ENCODE measurements at regions not wholly inside any gene's neighbourhood (a gene's known extent, or its start where the extent isn't known, plus 50 kb on each side); places are given as distances from the start of the nearest gene placed in this dataset.
"Not testable (repeated sequence)": the region's sequence is repeated elsewhere in the genome, so short reads cannot be mapped to it uniquely, and the experiment has no call there.

DNA sequence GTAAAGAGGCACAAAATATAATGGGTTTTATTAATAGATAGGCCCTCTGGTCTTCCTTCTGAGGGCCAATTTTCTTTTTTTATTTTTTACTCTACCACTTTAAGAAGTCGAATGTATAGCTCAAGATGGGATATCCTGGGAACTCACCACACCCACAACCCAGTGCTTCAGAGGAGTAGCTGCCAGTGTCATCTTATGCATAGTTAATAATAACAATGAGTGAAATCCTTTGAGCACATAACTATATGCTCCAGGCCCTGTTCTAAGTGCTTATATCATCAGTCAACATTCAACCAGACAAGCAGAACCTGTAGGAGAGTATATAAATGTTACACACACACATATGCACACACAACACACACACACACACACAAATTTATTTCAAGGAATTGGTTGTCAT, 150.3 kb upstream of the ACTBL2 start:
- H2AFZ ChIP-seq (ENCODE audit: low read length): no peak overlapping the region
- no peaks in the 10 kb centered on the region for H4K20me1 ChIP-seq (ENCODE audit: insufficient read depth, low read length)
- no peak for DNase-seq
- H3K4me3 ChIP-seq (ENCODE audit: low read length): no peak overlapping the region
- H3F3A ChIP-seq (ENCODE audit: insufficient read depth, low read length): no peaks in the 10 kb centered on the region
- H3K36me3 ChIP-seq (replicated peaks; ENCODE audit: insufficient read depth, low read length): no peaks in the 10 kb centered on the region
- H3K27me3 ChIP-seq (replicated peaks; ENCODE audit: insufficient read depth, low read length): no peaks in the 10 kb centered on the region
- H3K9me3 ChIP-seq (replicated peaks; ENCODE audit: insufficient read depth, low read length): no peaks in the 10 kb centered on the region
- H3K4me2 ChIP-seq (ENCODE audit: low read depth, low read length): no peak overlapping the region
- H3K9me2 ChIP-seq (replicated peaks; ENCODE audit: insufficient read depth, low read length): no peaks in the 10 kb centered on the region
- TF ChIP-seq EZH2phosphoT487 (IDR thresholded peaks at IDR 0.05; ENCODE audit: low read length) (no peak), EZH2 (optimal IDR thresholded peaks at IDR 0.05; ENCODE audit: low read depth, low read length) (no peak)
- TF ChIP-seq, protein P1, sequence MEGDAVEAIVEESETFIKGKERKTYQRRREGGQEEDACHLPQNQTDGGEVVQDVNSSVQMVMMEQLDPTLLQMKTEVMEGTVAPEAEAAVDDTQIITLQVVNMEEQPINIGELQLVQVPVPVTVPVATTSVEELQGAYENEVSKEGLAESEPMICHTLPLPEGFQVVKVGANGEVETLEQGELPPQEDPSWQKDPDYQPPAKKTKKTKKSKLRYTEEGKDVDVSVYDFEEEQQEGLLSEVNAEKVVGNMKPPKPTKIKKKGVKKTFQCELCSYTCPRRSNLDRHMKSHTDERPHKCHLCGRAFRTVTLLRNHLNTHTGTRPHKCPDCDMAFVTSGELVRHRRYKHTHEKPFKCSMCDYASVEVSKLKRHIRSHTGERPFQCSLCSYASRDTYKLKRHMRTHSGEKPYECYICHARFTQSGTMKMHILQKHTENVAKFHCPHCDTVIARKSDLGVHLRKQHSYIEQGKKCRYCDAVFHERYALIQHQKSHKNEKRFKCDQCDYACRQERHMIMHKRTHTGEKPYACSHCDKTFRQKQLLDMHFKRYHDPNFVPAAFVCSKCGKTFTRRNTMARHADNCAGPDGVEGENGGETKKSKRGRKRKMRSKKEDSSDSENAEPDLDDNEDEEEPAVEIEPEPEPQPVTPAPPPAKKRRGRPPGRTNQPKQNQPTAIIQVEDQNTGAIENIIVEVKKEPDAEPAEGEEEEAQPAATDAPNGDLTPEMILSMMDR (IDR thresholded peaks at IDR 0.05; ENCODE audit: low read length): no peak
- H3K79me2 ChIP-seq (ENCODE audit: low read length): no peaks in the 10 kb centered on the region
- no peaks in the 10 kb centered on the region for H3K4me1 ChIP-seq (ENCODE audit: low read length)
- no peak overlapping the region for H3K27ac ChIP-seq (ENCODE audit: low read length)
- no peak overlapping the region for H3K9ac ChIP-seq (ENCODE audit: low read length)

GRCh38 chr5:57631139-57631538, 148.5 kb upstream of the ACTBL2 start:
- not testable (repeated sequence) for H3K9me2 ChIP-seq (replicated peaks; ENCODE audit: insufficient read depth, low read length); H4K20me1 ChIP-seq (ENCODE audit: insufficient read depth, low read length); DNase-seq; H2AFZ ChIP-seq (ENCODE audit: low read length); H3K27ac ChIP-seq (ENCODE audit: low read length); H3K9me3 ChIP-seq (replicated peaks; ENCODE audit: insufficient read depth, low read length); H3K79me2 ChIP-seq (ENCODE audit: low read length); H3K36me3 ChIP-seq (replicated peaks; ENCODE audit: insufficient read depth, low read length); H3K4me2 ChIP-seq (ENCODE audit: low read depth, low read length); H3K4me3 ChIP-seq (ENCODE audit: low read length); H3K27me3 ChIP-seq (replicated peaks; ENCODE audit: insufficient read depth, low read length); H3F3A ChIP-seq (ENCODE audit: insufficient read depth, low read length); H3K9ac ChIP-seq (ENCODE audit: low read length); H3K4me1 ChIP-seq (ENCODE audit: low read length)

DNA sequence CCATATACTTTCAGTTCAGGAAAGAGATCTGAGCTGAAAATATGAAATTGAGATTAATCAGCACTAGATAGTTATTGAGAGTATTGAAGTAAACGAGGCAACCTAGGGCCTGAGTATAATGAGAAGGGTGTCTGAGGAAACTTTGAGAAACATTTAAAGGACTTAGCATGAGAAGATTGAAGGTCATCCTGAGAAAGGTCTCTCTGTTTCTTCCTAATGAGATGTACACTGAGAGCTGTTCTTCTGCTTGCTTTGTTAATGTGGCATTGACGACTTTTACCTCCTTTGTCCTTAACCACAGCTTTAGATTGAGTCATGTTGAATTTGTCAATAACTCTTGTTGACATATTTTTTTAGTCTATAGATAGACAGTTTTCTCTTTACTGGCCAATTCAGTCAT, 145.1 kb upstream of the ACTBL2 start:
- no peak for DNase-seq
- no peak overlapping the region for H3K9ac ChIP-seq (ENCODE audit: low read length)
- H3K4me1 ChIP-seq (ENCODE audit: low read length): no peaks in the 10 kb centered on the region
- H3K9me2 ChIP-seq (replicated peaks; ENCODE audit: insufficient read depth, low read length): no peaks in the 10 kb centered on the region
- H3K36me3 ChIP-seq (replicated peaks; ENCODE audit: insufficient read depth, low read length): no peaks in the 10 kb centered on the region
- no peak overlapping the region for H2AFZ ChIP-seq (ENCODE audit: low read length)
- H3K4me2 ChIP-seq (ENCODE audit: low read depth, low read length): no peak overlapping the region
- H3K79me2 ChIP-seq (ENCODE audit: low read length): no peaks in the 10 kb centered on the region
- TF ChIP-seq EZH2 (optimal IDR thresholded peaks at IDR 0.05; ENCODE audit: low read depth, low read length): no peak
- TF ChIP-seq, protein P1 (IDR thresholded peaks at IDR 0.05; ENCODE audit: low read length): no peak
- no peak for TF ChIP-seq EZH2phosphoT487 (IDR thresholded peaks at IDR 0.05; ENCODE audit: low read length)
- H3K9me3 ChIP-seq (replicated peaks; ENCODE audit: insufficient read depth, low read length): no peaks in the 10 kb centered on the region
- no peak overlapping the region for H3K27ac ChIP-seq (ENCODE audit: low read length)
- no peaks in the 10 kb centered on the region for H4K20me1 ChIP-seq (ENCODE audit: insufficient read depth, low read length)
- H3K4me3 ChIP-seq (ENCODE audit: low read length): no peak overlapping the region
- H3F3A ChIP-seq (ENCODE audit: insufficient read depth, low read length): no peaks in the 10 kb centered on the region
- H3K27me3 ChIP-seq (replicated peaks; ENCODE audit: insufficient read depth, low read length): no peaks in the 10 kb centered on the region

DNA sequence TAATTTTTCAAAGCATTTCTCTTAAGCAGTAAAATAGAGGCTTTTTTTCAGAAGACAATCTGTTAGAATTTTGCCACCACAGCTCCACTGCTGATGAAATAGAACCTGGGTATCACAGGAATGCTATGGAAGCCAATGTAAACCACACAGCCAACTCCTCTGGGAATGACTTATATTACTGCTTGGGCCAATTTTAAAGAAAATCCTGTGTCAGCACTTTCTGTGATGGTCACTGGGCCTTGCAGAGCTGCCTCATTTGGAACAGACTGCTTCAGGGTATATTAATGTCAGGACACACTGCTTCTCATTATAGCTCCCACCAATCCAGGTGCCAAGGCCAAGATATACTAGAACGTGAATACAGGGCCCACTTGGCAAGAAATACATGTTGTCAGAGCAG, 144.1 kb upstream of the ACTBL2 start:
- H3K27ac ChIP-seq (ENCODE audit: low read length): no peak overlapping the region
- no peak for TF ChIP-seq EZH2 (optimal IDR thresholded peaks at IDR 0.05; ENCODE audit: low read depth, low read length)
- TF ChIP-seq, protein P1 (IDR thresholded peaks at IDR 0.05; ENCODE audit: low read length): no peak
- TF ChIP-seq EZH2phosphoT487 (IDR thresholded peaks at IDR 0.05; ENCODE audit: low read length): no peak

More for the DNA sequence above, 144.1 kb upstream of the ACTBL2 start:
- H4K20me1 ChIP-seq (ENCODE audit: insufficient read depth, low read length): no peaks in the 10 kb centered on the region
- no peaks in the 10 kb centered on the region for H3K36me3 ChIP-seq (replicated peaks; ENCODE audit: insufficient read depth, low read length)
- H3K9me2 ChIP-seq (replicated peaks; ENCODE audit: insufficient read depth, low read length): no peaks in the 10 kb centered on the region
- H3K79me2 ChIP-seq (ENCODE audit: low read length): no peaks in the 10 kb centered on the region
- H3K4me3 ChIP-seq (ENCODE audit: low read length): no peak overlapping the region
- no peak overlapping the region for H2AFZ ChIP-seq (ENCODE audit: low read length)
- no peaks in the 10 kb centered on the region for H3K4me1 ChIP-seq (ENCODE audit: low read length)
- H3K9ac ChIP-seq (ENCODE audit: low read length): no peak overlapping the region
- no peaks in the 10 kb centered on the region for H3K27me3 ChIP-seq (replicated peaks; ENCODE audit: insufficient read depth, low read length)
- no peak for DNase-seq
- no peaks in the 10 kb centered on the region for H3K9me3 ChIP-seq (replicated peaks; ENCODE audit: insufficient read depth, low read length)
- no peak overlapping the region for H3K4me2 ChIP-seq (ENCODE audit: low read depth, low read length)
- H3F3A ChIP-seq (ENCODE audit: insufficient read depth, low read length): no peaks in the 10 kb centered on the region

All from MM.1S (cell line).